ENCODE measurements at regions not wholly inside any gene's neighbourhood (a gene's known extent, or its start where the extent isn't known, plus 50 kb on each side); places are given as distances from the start of the nearest gene placed in this dataset.

- TF ChIP-seq CTCF (tag by site-specific recombination; IDR thresholded peaks at IDR 0.05) (no peak), ZBTB20 (tag by site-specific recombination; IDR thresholded peaks at IDR 0.05) (no peak), ZNF280C (tag by site-specific recombination; IDR thresholded peaks at IDR 0.05) (no peak), ZNF362 (tag by site-specific recombination; IDR thresholded peaks at IDR 0.05) (no peak), REST (tag by site-specific recombination; IDR thresholded peaks at IDR 0.05) (no peak), PRDM4 (tag by site-specific recombination; IDR thresholded peaks at IDR 0.05) (no peak), ZNF24 (tag by site-specific recombination; IDR thresholded peaks at IDR 0.05) (no peak), ZFP37 (tag by site-specific recombination; IDR thresholded peaks at IDR 0.05) (no peak), TSHZ1 (tag by site-specific recombination; IDR thresholded peaks at IDR 0.05; ENCODE audit: borderline replicate concordance) (no peak), ZNF624 (tag by site-specific recombination; IDR thresholded peaks at IDR 0.05) (no peak), ATF2 (tag by site-specific recombination; IDR thresholded peaks at IDR 0.05; ENCODE audit: low read depth) (no peak), ZNF121 (tag by site-specific recombination; IDR thresholded peaks at IDR 0.05) (no peak), ZFP3 (tag by site-specific recombination; IDR thresholded peaks at IDR 0.05; ENCODE audit: low read depth) (no peak)
Observed at GRCh38 chr16:13403326-13403725, 501.9 kb downstream of the SHISA9 start.
